GM19193 (cell line): ENCODE measurements at regions not wholly inside any gene's neighbourhood (a gene's known extent, or its start where the extent isn't known, plus 50 kb on each side); places are given as distances from the start of the nearest gene placed in this dataset.

Experiments
- POLR2A ChIP-seq: IDR thresholded peaks from 4 replicates; pipeline ENCODE4 v1.6.1; 2011; ENCODE audit not compliant: insufficient read depth, insufficient read length; ENCODE audit errors: extremely low read depth

DNA sequence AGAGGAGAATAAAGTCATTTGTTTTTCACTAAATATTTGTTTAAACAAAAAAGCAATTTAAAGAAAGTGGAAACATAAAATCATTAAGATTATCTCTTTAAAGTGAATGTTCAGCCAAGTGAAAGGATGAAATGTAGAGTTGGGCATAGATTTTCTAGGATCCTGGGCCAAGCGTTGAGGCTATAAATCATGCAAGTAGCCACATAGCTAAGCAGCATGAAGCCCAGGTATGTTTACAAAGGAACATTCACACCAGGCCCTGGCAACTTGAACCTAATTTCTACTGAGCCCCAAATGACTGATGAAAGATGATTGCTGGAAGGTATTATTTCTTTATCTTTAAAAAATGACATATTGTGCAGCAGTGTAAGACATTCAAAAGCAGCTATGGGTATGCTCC is 461.8 kb downstream of the MAT2B start:
- no peak for TF ChIP-seq POLR2A

DNA sequence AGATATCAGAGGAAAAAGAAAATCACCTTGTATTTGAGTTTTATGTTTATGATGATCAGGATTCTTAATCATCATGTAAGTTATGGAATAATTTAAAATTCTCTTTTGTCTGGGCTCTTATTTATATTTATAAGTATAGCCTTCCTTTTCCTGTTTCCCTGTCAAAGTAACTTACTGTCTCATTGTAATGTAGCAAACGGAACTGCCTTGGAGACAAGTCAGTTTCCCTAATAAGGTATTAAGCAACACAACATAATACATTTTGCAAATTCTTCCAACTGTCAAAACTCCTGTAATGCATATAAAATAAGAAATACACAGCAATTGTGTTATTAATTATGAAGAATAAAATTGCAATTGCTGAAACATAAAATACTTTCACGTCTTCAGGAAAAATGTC is 463.2 kb downstream of the MAT2B start:
- no peak for TF ChIP-seq POLR2A

DNA sequence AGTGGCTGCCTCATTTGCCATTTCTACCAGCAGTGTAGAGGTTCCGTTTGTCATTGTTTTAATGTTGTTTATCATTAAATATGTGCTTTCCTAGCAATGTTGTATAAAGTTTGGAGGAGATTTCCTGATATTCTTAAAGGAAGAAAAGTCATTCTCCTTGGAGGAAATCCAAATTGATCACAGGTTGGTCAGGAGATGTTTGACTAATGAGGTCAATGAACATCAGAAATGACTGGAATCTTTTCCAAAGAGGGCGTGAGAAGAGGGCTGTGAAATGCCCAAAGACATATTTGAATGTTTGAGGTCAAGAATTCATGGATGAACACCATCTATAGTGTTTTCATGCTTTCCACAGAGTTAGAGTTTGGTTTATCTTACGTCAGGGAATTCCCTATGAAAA is 471.3 kb downstream of the MAT2B start:
- TF ChIP-seq POLR2A = no peak

DNA sequence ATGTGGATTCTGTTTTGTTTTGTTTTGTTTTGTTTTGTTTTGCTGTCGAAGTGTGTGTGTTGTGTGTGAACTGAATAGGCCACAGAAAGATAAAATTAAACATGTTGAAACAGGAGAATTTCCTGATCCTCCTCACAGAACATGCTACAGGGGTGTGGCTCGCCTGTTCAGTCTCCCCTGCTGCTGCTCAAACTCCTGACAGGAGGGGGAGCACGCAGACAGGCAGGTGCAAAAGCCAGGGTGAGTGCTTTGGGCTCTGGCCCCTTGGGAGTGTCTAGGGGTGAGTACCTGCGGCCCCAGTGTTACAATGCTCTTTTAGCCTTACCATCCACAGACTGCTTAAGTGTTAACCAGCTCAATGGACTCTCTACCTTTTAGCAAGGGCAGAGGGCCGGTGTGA is 473.5 kb downstream of the MAT2B start:
- TF ChIP-seq POLR2A = no peak

DNA sequence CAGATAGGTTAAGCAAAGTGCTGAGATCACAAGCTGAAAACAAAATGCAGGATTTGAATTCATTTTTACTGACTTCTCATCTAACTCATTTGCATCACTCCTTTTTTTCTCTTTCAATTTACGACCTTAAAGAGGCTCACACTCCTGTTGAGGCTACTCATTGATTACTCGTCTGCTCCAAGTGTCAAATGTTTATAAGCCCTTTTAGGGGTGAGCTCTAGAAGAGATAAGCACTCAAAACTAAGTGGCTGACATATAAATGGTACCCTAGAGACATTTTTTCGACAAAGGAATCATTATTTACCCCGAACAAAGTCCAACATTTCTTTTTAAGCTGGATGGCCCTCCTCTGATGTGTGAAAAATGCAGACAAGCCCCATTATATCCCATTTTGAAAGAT is 483.1 kb downstream of the MAT2B start:
- TF ChIP-seq POLR2A = no peak

DNA sequence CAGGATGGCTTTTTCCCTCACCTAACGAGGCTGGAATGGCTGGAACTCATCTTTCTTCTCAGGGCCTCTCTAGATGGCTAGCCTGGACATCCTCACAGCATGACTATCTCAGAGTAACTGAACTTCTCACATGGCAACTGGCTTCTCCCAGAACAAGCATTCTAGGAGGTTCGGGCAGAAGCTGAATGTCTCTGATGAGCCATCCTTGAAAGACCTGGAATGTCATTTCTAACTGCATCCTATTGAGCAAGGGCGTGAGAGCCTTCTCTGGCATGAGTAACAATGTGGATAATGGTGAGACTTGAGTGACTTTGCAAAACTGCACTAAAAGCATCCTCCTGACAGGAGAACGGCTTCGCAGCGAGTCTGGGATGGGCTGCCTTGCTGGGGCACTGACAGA is 487.7 kb downstream of the MAT2B start:
- TF ChIP-seq POLR2A = no peak

DNA sequence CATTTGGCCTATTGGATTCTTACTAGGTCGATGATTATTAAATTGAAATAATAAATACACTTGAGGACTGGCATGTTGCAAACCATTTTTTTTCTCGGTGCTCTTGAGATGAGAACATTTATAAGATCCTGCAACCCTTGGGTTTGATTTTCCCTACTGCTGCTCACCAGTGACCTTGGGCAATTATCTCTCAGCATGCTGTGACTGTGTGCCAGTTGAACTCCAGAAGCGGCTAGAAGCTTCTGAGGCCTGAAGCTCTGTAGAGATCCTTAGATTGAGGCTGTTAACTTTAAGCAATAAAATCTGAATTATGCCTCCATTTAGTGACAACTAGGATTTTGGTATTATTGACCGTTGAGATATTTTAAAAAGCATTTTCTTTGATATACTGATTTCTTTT is 489.8 kb downstream of the MAT2B start:
- no peak for TF ChIP-seq POLR2A

DNA sequence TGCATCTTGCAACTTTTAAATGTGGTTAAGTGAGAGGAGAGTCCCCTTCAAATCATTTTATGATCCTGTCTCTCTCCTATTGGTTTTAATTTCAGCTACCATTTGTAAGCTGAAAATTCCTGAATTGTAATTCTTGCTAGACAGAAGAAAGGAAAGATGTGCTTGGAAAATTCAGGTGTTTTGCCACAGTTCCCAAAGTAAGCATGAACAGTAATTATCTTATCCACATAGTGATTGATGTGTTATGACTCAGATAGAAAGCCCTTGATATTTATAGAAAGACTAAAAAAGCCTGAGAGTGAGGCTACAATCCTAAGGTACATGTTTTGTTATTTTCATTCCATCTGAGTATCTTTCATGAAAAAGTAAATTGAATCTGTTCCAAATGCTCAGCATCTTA is 492.5 kb downstream of the MAT2B start:
- no peak for TF ChIP-seq POLR2A

DNA sequence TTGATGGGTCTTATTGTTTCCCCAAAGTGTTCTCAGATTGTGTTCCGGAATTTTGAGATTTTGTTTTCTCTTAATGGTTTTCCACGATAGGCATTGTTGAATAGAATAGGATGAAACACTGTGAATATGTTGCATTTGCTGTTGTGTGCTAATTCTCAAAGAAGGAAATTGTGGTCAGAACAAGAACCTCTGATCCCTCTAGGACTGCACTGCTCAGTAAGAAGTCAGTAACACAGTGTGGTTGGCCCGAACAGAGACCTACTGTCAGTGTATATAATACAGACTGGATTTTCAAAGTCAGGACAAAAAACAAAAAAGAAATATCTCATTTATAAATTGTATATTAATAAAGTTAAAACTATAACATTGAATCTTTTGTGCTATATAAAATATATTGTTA is 494.8 kb downstream of the MAT2B start:
- TF ChIP-seq POLR2A = no peak

DNA sequence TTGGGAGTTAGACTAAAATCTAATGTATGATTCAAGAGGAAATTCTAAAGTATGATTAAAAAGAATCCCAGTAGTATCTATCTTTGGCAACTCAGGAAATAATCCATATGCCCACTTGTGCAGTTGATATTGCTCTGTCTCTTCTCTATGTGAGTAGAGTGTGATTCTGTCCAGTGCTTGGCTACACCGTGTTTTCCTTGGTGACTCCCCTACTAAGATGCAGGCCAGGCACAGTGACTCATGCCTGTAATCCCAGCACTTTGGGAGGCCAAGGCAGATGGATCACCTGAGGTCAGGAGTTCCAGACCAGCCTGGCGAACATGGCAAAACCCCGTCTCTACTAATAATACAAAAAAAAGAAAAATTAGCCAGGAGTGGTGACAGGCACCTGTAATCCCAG is 495.4 kb downstream of the MAT2B start:
- no peak for TF ChIP-seq POLR2A

DNA sequence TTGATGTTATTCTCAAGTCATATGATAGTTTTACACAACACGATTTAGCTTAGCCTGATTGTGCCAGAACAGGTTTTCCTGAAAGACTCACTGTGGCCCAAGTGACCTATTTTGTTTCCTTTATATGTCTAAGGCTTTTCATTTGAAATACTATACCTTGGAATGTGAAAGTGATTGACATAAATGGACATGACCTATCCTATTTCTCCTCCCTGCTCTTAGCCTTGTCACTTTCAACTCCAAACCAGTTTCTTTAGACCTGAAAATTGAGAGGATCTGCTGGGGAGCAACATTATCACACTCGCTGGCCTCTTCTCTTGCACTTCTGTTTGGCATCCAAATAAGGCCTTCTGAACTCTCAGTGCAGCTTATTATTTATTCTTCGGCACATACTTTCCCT is 496.8 kb downstream of the MAT2B start:
- TF ChIP-seq POLR2A = no peak

DNA sequence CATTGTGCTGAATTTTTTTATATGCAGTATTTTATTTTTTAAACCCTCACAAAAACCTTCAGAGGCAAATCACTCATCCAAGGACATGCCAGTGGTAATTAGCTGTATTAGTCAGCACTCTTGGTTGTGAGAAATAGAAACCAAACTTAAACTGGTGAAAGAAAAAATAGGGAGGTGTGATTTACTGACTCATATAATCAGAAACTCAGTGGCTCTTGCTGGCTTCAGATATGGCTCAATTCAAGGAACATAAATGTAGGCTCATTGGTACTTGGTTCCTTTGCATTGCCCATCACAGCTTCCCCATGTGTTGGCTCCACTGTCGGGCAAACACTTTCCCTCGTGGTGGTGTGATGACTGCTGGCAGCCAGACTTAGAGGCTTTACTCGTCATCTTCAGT is 497.2 kb downstream of the MAT2B start:
- no peak for TF ChIP-seq POLR2A

DNA sequence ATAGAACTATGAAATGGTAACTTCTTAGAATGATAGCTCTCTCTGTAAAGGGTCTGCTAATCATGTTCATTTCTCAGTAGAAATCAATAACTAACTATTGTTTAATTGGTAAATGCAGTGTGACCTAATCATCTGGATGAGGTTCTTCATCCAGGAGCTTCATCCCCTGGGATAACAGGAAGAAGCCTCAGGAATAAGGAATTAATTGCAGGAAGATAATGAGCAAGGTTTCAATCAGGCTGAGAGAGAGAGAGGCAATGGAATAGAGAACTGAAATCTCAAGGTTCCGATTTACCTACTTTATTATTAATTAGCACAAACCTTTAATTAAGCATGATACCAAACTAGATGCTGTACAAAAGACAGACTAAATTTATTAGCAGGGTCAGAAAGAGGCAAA is 499.7 kb downstream of the MAT2B start:
- TF ChIP-seq POLR2A = no peak

DNA sequence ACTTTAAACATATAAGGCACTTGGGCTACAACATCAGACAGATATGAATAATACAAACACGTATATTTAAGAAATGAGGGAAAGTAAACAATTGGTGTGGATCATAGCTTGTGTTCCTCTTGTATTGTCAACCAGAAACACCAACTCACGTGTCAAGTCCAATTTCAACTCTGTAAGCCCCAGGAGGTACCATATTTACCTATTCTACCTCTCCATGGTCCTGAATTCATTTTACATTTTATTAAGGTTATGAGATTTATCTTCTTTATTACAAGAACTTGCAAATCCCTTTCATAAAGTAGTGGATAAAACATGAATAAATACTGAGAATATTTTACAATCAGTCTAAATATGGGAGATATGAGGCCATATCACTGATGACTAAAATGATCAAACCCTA is 501.6 kb downstream of the MAT2B start:
- TF ChIP-seq POLR2A = no peak

DNA sequence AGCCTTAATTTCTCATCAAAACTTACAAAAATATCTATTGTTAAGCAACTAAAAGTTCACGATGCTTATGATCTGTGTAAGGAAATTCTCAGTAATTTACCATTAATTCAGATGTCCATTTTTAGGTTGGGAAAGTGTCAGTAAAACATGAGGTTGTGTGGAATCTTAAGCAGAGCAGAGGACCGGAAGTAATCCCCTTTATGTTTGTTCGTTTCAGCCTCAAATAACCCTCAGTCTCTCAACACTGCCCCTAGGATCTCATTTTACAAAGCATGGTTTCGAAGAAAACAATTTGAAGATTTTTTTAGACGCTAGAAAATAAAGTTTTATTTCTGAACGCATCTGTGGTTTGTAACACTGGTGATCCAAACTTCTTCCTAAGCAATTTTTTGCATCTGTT is 504.2 kb downstream of the MAT2B start:
- TF ChIP-seq POLR2A = no peak

DNA sequence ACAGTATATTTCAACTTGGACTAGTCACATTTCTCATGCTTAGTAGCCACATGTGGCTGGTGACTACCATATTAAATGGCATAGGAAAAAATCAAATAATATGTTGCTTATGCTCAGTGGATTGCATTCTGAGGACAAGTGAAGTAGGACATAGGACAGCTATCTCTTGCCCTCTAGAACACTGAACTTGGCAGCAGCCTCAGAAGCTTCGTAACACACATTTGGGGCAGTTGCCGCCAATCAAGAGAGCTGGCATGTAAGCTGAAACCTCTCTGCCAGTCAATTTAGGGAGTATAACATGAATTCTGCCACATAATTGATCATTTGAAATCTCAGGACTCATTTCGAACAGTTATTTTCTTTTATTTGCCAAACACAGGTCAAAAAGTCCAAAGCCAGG is 505.5 kb downstream of the MAT2B start:
- no peak for TF ChIP-seq POLR2A

DNA sequence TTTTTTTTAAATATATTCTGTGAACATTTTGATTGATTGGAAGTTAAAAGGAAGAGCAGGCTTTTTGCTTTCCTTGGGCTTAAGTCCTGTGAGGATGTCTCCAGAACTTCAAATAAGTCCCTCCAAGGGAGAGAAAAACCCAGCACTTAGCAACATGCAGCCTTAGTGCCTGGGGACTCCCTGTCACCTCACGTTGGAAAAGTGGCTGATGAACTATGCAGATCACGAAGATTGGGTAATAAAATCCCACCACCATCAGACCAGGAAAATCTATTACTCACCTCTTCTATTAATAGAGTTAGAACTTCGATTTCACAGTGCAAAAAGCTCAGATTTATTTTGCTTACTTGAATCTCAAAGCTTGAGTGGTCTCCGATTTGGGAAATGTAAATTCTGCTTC is 507.0 kb downstream of the MAT2B start:
- no peak for TF ChIP-seq POLR2A

DNA sequence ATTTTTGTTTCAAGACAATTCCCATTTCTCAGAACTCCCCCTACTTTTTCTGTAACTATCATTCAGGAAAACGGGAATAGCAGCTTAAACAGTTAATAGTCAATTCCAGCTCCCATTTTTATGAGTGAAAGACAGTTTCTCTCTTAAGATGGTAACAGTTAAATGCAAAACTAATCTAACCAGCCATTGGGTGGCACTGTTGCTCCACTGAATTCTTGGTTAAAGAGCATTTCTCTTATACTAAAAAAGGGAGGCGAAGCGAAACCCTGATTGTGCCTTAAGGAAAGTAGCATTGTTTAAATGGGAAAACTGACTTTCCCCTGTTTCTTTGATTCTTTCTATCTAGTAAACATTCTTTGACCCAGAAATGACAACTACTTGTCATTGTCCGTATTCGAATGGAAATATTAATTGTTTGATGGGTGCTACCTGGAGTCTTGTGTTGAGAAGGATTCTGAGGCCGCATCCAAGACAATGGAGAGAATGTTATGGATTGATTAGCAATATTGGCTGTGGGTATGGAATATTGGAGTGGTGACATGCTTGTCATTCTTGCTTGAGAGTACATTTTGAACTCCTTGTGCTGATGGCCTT is 507.8 kb downstream of the MAT2B start:
- TF ChIP-seq POLR2A = no peak

DNA sequence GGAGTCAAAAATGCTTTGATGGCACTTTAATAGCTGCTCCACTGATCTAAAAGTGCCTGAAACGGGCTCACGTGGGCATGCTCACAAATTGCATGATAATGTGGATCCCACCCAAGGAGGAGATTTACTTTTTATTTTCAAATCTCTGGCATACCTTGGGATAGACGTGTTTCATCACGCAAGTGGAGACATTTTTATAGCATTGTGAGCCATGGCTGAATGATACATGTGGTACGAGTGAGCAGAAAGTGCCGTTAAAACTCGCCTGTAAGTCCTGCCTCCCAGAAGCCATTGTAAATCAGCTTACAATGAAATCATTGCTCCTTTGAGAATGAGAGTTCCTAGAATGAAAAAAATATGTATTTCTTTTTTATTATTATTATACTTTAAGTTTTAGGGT is 514.7 kb downstream of the MAT2B start:
- no peak for TF ChIP-seq POLR2A

DNA sequence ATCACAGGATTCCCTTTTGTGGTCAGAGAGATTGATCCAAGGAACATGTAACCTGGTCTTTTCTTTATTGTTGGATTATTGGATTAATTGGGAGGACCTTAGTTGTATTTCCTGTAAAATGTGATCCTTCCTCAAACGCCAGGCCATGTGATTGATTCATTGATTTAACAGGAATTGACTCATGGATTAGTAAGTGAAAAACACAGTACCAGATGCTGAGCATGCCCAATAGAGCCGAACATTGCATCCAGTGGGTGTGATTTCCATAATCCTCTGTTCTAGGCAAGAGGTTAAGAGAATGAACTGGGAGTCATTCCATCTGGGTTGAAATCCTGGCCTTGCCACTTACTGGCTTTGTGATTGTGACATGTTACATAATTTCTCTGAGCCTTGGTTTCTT is 522.3 kb downstream of the MAT2B start:
- TF ChIP-seq POLR2A = no peak
